Immature natural killer cell (primary cell): ENCODE measurements at regions not wholly inside any gene's neighbourhood (a gene's known extent, or its start where the extent isn't known, plus 50 kb on each side); places are given as distances from the start of the nearest gene placed in this dataset.

ENCODE experiments used
- DNase-seq, 3 donors: peaks; one replicate each; pipeline ENCODE4 v3.0.0; 2022; ENCODE audit warnings: mixed read lengths in 1 of 3
- H3K27ac Mint-ChIP-seq, 6 donors: one replicate each; pipeline ENCODE4 v1.8.0; 2020; ENCODE audit warnings: mixed read lengths in 6 of 6, mild to moderate bottlenecking in 5 of 6, inconsistent platforms in 4 of 6, moderate library complexity in 3 of 6
- H3K27me3 Mint-ChIP-seq, 3 donors: one replicate each; pipeline ENCODE4 v1.8.0; 2020 to 2021; ENCODE audit warnings: low read depth in 3 of 3, mild to moderate bottlenecking in 3 of 3, mixed read lengths in 3 of 3, moderate library complexity in 3 of 3, inconsistent platforms in 1 of 3
- H3K36me3 Mint-ChIP-seq, 3 donors: one replicate each; pipeline ENCODE4 v1.8.0; 2020; ENCODE audit warnings: mixed read lengths in 3 of 3, inconsistent platforms in 2 of 3, mild to moderate bottlenecking in 2 of 3
- H3K4me1 Mint-ChIP-seq, 2 donors: one replicate each; pipeline ENCODE4 v1.8.0; 2020; ENCODE audit warnings: inconsistent platforms in 2 of 2, mild to moderate bottlenecking in 2 of 2, mixed read lengths in 2 of 2, moderate library complexity in 1 of 2
- H3K4me3 Mint-ChIP-seq, 5 donors: one replicate each; pipeline ENCODE4 v1.8.0; 2020; ENCODE audit warnings: mild to moderate bottlenecking in 5 of 5, mixed read lengths in 5 of 5, inconsistent platforms in 3 of 5, moderate library complexity in 3 of 5
- H3K9me3 Mint-ChIP-seq, 6 donors: one replicate each; pipeline ENCODE4 v1.8.0; 2020; ENCODE audit warnings: mild to moderate bottlenecking in 6 of 6, mixed read lengths in 6 of 6, inconsistent platforms in 4 of 6, moderate library complexity in 3 of 6

DNA sequence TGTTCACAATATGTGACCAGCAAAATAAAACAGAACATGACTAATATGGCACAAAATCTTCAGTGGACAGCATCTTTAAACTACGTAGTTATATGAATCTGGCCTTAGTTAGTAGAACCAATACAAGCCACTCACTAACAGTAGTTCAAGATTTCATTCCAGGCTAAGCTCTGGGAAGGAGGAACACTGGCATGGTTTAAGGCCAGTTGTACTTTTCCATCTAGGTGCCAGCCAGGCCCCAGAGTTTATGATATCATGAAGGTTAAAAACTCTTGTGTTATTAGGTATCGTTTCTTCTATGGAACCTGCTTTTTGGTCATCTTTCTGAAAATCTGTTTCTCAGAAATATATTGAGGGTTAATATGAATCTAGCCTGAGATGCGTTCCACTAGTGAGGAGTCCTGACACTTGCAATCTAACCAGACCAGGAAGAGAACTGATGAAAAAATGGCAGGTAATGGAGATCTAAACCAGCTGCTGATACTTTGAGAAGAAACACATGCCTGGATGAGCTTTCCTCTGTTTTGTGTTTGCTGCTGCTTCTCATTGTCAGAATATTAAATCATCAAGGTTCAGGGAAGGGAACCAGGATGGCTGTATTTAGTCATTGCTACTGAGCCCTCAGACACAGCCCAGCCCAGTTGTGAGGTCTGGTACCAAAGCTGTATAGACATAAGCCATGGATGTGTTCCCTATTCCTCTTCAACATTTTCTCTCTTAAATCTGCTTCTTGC is 182.8 kb upstream of the SETBP1 start:
- H3K27ac Mint-ChIP-seq, result no peak overlapping the region
- peaks cover 0 to 5% (median under 1%) of the 10 kb centered on the region in 3 donors for H3K27me3 Mint-ChIP-seq
- no peak overlapping the region for H3K4me3 Mint-ChIP-seq
- no peak for DNase-seq
- H3K9me3 Mint-ChIP-seq, result no peaks in the 10 kb centered on the region
- H3K4me1 Mint-ChIP-seq, result peaks cover 28 to 43% of the 10 kb centered on the region in 2 donors
- peaks cover 0 to 4% (median 3%) of the 10 kb centered on the region in 3 donors for H3K36me3 Mint-ChIP-seq

DNA sequence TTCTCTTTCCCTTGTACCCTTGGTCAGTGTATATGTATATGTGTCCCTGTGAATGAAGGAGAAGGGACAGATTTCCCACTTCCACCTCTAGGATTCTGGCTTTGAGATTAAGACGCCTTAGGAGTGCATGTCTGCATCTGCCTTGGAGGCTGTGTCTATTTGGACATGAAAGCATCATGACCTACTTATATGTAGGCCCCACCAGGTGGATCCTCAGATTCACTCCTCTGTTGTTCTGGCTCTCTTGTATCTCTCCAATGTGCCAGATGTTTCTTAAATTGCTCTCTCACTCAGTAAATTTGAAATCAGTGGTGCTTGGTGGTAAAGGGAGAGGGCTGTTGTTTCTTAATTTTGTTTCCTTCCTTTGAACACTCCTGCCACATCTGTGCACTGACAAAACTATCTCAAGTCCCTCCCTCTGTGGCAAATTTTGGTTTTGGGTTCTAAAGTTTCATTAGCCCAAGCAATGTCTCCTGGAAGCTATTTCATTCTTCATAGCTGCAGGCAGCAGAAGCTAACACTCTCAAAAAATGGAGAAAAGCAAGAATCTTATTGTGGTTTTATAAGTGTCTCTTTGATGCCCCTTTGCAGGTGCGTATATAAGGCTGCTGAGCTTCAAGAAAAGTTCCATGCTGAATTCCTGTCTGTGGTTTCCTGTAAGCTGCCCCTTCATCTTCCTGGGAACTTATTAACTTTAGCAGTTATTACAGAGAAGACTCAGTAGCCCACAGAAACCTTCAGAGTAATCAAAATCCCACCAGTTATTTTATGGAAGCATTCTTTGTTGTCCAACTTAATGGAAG is 179.7 kb upstream of the SETBP1 start:
- peaks cover 0 to 4% (median 0%) of the 10 kb centered on the region in 3 donors for H3K36me3 Mint-ChIP-seq
- H3K4me3 Mint-ChIP-seq, result peak overlapping the region in 3 of 5 donors; percentile 1 to 37 (median 19)
- peaks cover 46 to 56% of the 10 kb centered on the region in 2 donors for H3K4me1 Mint-ChIP-seq
- peak overlapping the region in 5 of 6 donors; percentile 6 to 56 (median 19) for H3K27ac Mint-ChIP-seq
- H3K9me3 Mint-ChIP-seq, result no peaks in the 10 kb centered on the region
- no peak for DNase-seq
- H3K27me3 Mint-ChIP-seq, result peaks cover 0 to 6% (median 0%) of the 10 kb centered on the region in 3 donors

- Mint-ChIP-seq H3K4me1 (peaks cover 55 to 56% of the 10 kb centered on the region in 2 donors), H3K27ac (peak overlapping the region in 2 of 6 donors; percentile 15 to 68), H3K36me3 (peaks cover 0 to 4% (median 0%) of the 10 kb centered on the region in 3 donors), H3K4me3 (peak overlapping the region in 2 of 5 donors; percentile 3 to 31), H3K27me3 (peaks cover 0 to 8% (median 2%) of the 10 kb centered on the region in 3 donors), H3K9me3 (no peaks in the 10 kb centered on the region)
- no peak for DNase-seq
Observed at GRCh38 chr18:44502221-44502620, 178.5 kb upstream of the SETBP1 start.

GRCh38 chr18:44502790-44503189 is 177.9 kb upstream of the SETBP1 start:
- H3K4me1 Mint-ChIP-seq, result peaks cover 55 to 56% of the 10 kb centered on the region in 2 donors
- no peak for DNase-seq
- H3K27me3 Mint-ChIP-seq, result peaks cover 0 to 8% (median 2%) of the 10 kb centered on the region in 3 donors
- peak overlapping the region in 5 of 6 donors; percentile 10 to 68 (median 15) for H3K27ac Mint-ChIP-seq
- no peaks in the 10 kb centered on the region for H3K9me3 Mint-ChIP-seq
- H3K36me3 Mint-ChIP-seq, result peaks cover 0 to 4% (median 0%) of the 10 kb centered on the region in 3 donors
- H3K4me3 Mint-ChIP-seq, result peak overlapping the region in 4 of 5 donors; percentile 11 to 33 (median 28)

- H3K36me3 Mint-ChIP-seq, result peaks cover 0 to 4% (median 0%) of the 10 kb centered on the region in 3 donors
- H3K27ac Mint-ChIP-seq, result peak overlapping the region in 3 of 6 donors; percentile 32 to 65 (median 47)
- DNase-seq, result no peak
- H3K4me1 Mint-ChIP-seq, result peaks cover 54 to 56% of the 10 kb centered on the region in 2 donors
- peak overlapping the region; percentile 41 to 61 (median 48) for H3K4me3 Mint-ChIP-seq
- H3K27me3 Mint-ChIP-seq, result peaks cover 0 to 7% (median 2%) of the 10 kb centered on the region in 3 donors
- no peaks in the 10 kb centered on the region for H3K9me3 Mint-ChIP-seq
Observed at GRCh38 chr18:44503854-44504253, 176.8 kb upstream of the SETBP1 start.

GRCh38 chr18:44507729-44508325 is 172.9 kb upstream of the SETBP1 start:
- Mint-ChIP-seq H3K4me3 (no peak overlapping the region), H3K4me1 (peaks cover 20 to 35% of the 10 kb centered on the region in 2 donors), H3K27me3 (peaks cover 0 to 4% (median 2%) of the 10 kb centered on the region in 3 donors), H3K9me3 (no peaks in the 10 kb centered on the region), H3K36me3 (no peaks in the 10 kb centered on the region), H3K27ac (no peak overlapping the region)
- peak; percentile 64 to 70 (median 64) for DNase-seq

DNA sequence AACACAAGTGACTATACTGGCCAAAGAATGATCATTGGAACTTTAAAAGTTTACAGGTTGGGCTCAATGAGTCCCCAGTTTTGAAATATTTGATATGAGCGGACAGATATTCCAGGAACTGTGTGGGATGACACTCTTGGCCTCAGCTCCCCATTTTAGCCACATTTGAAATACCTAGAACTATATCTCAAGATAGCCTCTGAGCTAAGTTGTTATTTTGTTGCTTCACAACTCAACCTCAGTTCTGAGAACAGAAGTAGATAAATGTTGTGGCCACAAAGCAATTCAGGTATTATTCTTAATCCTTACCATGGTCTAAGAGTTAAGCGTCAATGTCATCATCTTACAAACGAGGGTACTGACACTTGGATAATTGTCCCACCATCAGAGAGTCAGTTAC is 172.2 kb upstream of the SETBP1 start:
- peak; percentile 5 to 16 (median 14) for DNase-seq
- no peak overlapping the region for H3K27ac Mint-ChIP-seq
- H3K27me3 Mint-ChIP-seq, result peaks cover 0 to 4% (median 2%) of the 10 kb centered on the region in 3 donors
- H3K36me3 Mint-ChIP-seq, result no peaks in the 10 kb centered on the region
- H3K4me1 Mint-ChIP-seq, result peaks cover 13 to 29% of the 10 kb centered on the region in 2 donors
- no peaks in the 10 kb centered on the region for H3K9me3 Mint-ChIP-seq
- no peak overlapping the region for H3K4me3 Mint-ChIP-seq

- H3K4me1 Mint-ChIP-seq, result peaks cover 8 to 25% of the 10 kb centered on the region in 2 donors
- H3K27me3 Mint-ChIP-seq, result peaks cover 0 to 2% (median 2%) of the 10 kb centered on the region in 3 donors
- no peak for DNase-seq
- no peaks in the 10 kb centered on the region for H3K36me3 Mint-ChIP-seq
- H3K27ac Mint-ChIP-seq, result no peak overlapping the region
- H3K9me3 Mint-ChIP-seq, result no peaks in the 10 kb centered on the region
- no peak overlapping the region for H3K4me3 Mint-ChIP-seq
Observed at GRCh38 chr18:44509048-44509447, 171.6 kb upstream of the SETBP1 start.

DNA sequence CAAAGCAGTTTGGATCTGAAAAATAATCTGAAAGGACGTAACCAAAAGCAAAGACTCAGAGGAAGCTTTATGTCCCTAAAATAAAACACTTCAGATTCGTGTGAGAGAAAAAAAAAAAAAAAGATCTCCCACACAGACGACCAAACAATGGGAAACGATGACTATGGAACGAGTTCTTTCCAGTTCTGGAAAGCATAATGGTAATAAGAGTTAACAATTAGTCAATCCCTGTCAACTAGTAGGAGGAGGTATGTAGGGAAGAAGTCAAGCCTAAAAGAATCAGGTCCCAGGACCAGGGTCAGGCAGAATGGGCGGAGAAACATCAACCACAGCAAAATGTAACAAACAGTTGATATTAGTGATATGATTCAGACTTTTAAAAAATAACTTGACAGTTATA is 170.3 kb upstream of the SETBP1 start:
- H3K27ac Mint-ChIP-seq, result no peak overlapping the region
- H3K4me1 Mint-ChIP-seq, result peaks cover 13 to 20% of the 10 kb centered on the region in 2 donors
- no peaks in the 10 kb centered on the region for H3K9me3 Mint-ChIP-seq
- no peaks in the 10 kb centered on the region for H3K36me3 Mint-ChIP-seq
- no peak overlapping the region for H3K4me3 Mint-ChIP-seq
- H3K27me3 Mint-ChIP-seq, result peaks cover 0 to 2% (median 2%) of the 10 kb centered on the region in 3 donors
- DNase-seq, result no peak

GRCh38 chr18:44513233-44513632 is 167.5 kb upstream of the SETBP1 start:
- H3K4me1 Mint-ChIP-seq, result peaks cover 10 to 20% of the 10 kb centered on the region in 2 donors
- H3K9me3 Mint-ChIP-seq, result no peaks in the 10 kb centered on the region
- no peak for DNase-seq
- peak overlapping the region in 1 of 6 donors; percentile 71 for H3K27ac Mint-ChIP-seq
- peaks cover 0 to 3% (median 0%) of the 10 kb centered on the region in 3 donors for H3K27me3 Mint-ChIP-seq
- H3K36me3 Mint-ChIP-seq, result no peaks in the 10 kb centered on the region
- H3K4me3 Mint-ChIP-seq, result no peak overlapping the region

DNA sequence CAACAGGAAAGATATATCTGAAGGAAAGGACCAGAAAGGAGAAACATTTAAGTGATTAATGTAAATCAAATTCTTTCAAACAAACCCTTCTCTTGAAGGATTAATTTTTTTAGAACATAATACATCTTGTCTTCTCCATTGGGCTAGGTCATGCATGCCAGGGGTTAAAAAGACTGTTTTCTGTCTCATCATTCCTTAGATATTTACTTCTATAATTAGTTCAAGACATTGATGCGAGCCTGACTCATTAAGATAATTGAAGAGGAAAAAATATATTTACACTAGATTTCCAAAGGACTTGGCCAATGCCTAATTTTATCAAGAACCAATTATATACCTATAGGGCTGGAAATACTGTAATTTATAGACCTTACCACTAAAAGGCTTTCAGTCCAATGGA is 166.6 kb upstream of the SETBP1 start:
- peaks cover 10 to 20% of the 10 kb centered on the region in 2 donors for H3K4me1 Mint-ChIP-seq
- H3K9me3 Mint-ChIP-seq, result no peaks in the 10 kb centered on the region
- H3K27ac Mint-ChIP-seq, result no peak overlapping the region
- H3K4me3 Mint-ChIP-seq, result no peak overlapping the region
- H3K27me3 Mint-ChIP-seq, result peaks cover 0 to 3% (median 0%) of the 10 kb centered on the region in 3 donors
- no peak for DNase-seq
- no peaks in the 10 kb centered on the region for H3K36me3 Mint-ChIP-seq

- Mint-ChIP-seq H3K4me3 (no peak overlapping the region), H3K4me1 (peaks cover 9 to 20% of the 10 kb centered on the region in 2 donors), H3K27me3 (peaks cover 0 to 3% (median 0%) of the 10 kb centered on the region in 3 donors), H3K36me3 (no peaks in the 10 kb centered on the region), H3K27ac (no peak overlapping the region), H3K9me3 (no peaks in the 10 kb centered on the region)
- DNase-seq, result no peak
Observed at GRCh38 chr18:44514766-44515165, 165.9 kb upstream of the SETBP1 start.

DNA sequence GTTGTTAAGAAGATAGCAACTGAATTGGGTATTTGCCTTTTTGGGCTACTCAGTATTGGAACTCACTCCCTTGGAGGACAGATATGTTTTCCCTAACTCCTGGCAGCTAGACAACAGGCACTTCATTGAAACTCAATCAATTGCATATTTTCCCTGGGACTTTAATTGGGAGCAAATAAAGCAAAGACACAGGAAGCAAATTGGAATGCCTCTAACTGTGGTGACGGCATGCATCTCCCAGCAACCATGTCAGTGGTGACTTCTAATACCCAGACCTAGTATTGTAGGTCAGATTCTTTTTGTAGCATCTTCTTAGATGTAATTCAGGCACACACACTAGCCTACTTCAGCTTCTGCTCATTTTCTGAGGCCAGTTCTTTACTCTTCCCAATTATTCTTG is 164.2 kb upstream of the SETBP1 start:
- Mint-ChIP-seq H3K9me3 (no peaks in the 10 kb centered on the region), H3K4me1 (peaks cover 3 to 20% of the 10 kb centered on the region in 2 donors), H3K4me3 (no peak overlapping the region), H3K27me3 (peaks cover 0 to 3% (median 0%) of the 10 kb centered on the region in 3 donors), H3K27ac (no peak overlapping the region), H3K36me3 (no peaks in the 10 kb centered on the region)
- DNase-seq, result no peak
